Loucy (cell line): ENCODE measurements at regions not wholly inside any gene's neighbourhood (a gene's known extent, or its start where the extent isn't known, plus 50 kb on each side); places are given as distances from the start of the nearest gene placed in this dataset.

ENCODE experiments used
- H2AFZ ChIP-seq: fragments of 200-600 bp; sonication (generic); 2 replicates; pipeline ENCODE4 v1.6.0; 2016; ENCODE audit warnings: antibody characterized with exemption, mild to moderate bottlenecking, low read length, moderate library complexity
- H3F3A ChIP-seq: fragments of 200-600 bp; 2 replicates; pipeline ENCODE4 v1.6.0; 2016; ENCODE audit warnings: antibody characterized with exemption, low read depth, mild to moderate bottlenecking
- H3K27me3 ChIP-seq: fragments of 200-600 bp; sonication (generic); 2 replicates; pipeline ENCODE4 v1.6.1; 2014; ENCODE audit warnings: low read length, mild to moderate bottlenecking; ENCODE audit not compliant: insufficient read depth, poor library complexity, severe bottlenecking
- H3K36me3 ChIP-seq: fragments of 200-600 bp; sonication (generic); 2 replicates; pipeline ENCODE4 v1.6.1; 2016; ENCODE audit warnings: low read length; ENCODE audit not compliant: insufficient read depth
- H3K4me1 ChIP-seq: fragments of 200-600 bp; sonication (generic); 2 replicates; pipeline ENCODE4 v1.5.1; 2014; ENCODE audit warnings: low read length, mild to moderate bottlenecking; ENCODE audit not compliant: insufficient read depth, poor library complexity, severe bottlenecking
- H3K4me2 ChIP-seq: fragments of 200-600 bp; sonication (generic); 2 replicates; pipeline ENCODE4 v1.6.0; 2014; ENCODE audit warnings: antibody characterized with exemption, low read length, low read depth, mild to moderate bottlenecking; ENCODE audit not compliant: poor library complexity, severe bottlenecking
- H3K4me3 ChIP-seq: fragments of 200-600 bp; sonication (generic); 2 replicates; pipeline ENCODE4 v1.5.1; 2014; ENCODE audit warnings: low read length, mild to moderate bottlenecking, mixed read lengths; ENCODE audit not compliant: poor library complexity, severe bottlenecking
- H3K79me2 ChIP-seq: fragments of 200-600 bp; sonication (generic); 2 replicates; pipeline ENCODE4 v1.6.1; 2014; ENCODE audit warnings: low read length; ENCODE audit not compliant: insufficient read depth
- H3K9ac ChIP-seq: fragments of 200-600 bp; sonication (generic); 2 replicates; pipeline ENCODE4 v1.6.0; 2014; ENCODE audit warnings: mild to moderate bottlenecking, low read depth, low read length, moderate library complexity; ENCODE audit not compliant: poor library complexity, severe bottlenecking
- H3K9me2 ChIP-seq: fragments of 200-600 bp; sonication (generic); replicated peaks from 2 replicates; pipeline ENCODE4 v1.6.1; 2016; ENCODE audit warnings: low read depth, low read length, mixed read lengths
- H3K9me3 ChIP-seq: fragments of 200-600 bp; sonication (generic); 2 replicates; pipeline ENCODE4 v1.6.1; 2014; ENCODE audit warnings: mild to moderate bottlenecking, antibody characterized with exemption, low read length, low read depth; ENCODE audit not compliant: insufficient read depth
- H4K20me1 ChIP-seq: fragments of 200-600 bp; sonication (generic); 2 replicates; pipeline ENCODE4 v1.6.0; 2014; ENCODE audit warnings: antibody characterized with exemption, low read length, mild to moderate bottlenecking; ENCODE audit not compliant: insufficient read depth, poor library complexity, severe bottlenecking
- CTCF ChIP-seq: fragments of 200-600 bp; sonication (generic); conservative IDR thresholded peaks from 2 replicates; pipeline ENCODE4 v1.5.1; 2014; ENCODE audit warnings: mild to moderate bottlenecking, antibody characterized with exemption, low read length
- EZH2phosphoT487 ChIP-seq: fragments of 200-600 bp; IDR thresholded peaks from 2 replicates; pipeline ENCODE4 v1.6.1; 2018; ENCODE audit warnings: antibody characterized with exemption, mild to moderate bottlenecking, moderate library complexity, borderline replicate concordance

DNA sequence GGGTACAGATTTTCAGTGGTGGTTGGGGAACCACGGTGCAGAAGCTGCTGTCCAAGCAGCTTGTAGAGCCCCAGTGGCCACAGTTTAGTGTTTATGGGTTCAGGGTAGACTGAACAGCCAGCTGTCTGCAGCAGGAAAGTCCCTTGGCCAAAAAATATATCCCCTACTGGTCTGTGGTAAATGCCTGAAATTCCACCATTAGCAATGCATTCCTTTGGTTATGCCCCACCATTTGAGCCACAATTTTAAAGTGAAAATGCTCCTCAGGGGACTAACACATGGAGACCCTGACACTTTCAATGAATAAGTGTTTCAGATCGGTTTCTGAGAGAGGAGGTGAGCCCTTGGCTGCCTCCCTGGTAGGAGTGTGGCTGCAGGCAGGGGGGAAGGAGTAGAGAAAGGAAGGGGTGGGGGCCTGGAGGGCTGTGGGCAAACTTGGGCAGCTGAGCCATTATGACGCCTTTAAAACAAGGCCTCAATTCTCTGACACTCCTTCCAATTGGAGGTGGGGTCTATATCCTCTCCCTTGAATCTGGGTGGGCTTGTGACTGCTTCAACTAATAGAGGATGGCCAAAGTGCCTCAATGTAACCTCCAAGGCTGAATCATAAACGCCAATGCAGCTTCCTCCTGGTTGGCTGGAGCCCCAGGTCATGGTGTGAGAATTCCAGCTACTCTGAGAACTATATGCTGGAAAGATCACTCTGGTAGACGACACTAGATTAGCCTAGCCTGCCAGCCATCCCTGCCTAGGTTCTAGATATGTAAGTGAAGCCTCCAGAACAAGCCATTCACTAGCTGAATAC, 75.8 kb upstream of the ATP6AP2 start:
- no peak overlapping the region for H2AFZ ChIP-seq
- TF ChIP-seq EZH2phosphoT487, result no peak
- no peak for TF ChIP-seq CTCF
- H3K4me3 ChIP-seq, result no peak overlapping the region
- no peaks in the 10 kb centered on the region for H3K9me3 ChIP-seq
- H3F3A ChIP-seq, result no peaks in the 10 kb centered on the region
- H3K4me1 ChIP-seq, result no peaks in the 10 kb centered on the region
- H3K27me3 ChIP-seq, result no peaks in the 10 kb centered on the region
- no peak overlapping the region for H3K9ac ChIP-seq
- no peaks in the 10 kb centered on the region for H4K20me1 ChIP-seq
- H3K36me3 ChIP-seq, result no peaks in the 10 kb centered on the region
- H3K79me2 ChIP-seq, result no peaks in the 10 kb centered on the region
- H3K9me2 ChIP-seq, result no peaks in the 10 kb centered on the region
- no peak overlapping the region for H3K4me2 ChIP-seq

DNA sequence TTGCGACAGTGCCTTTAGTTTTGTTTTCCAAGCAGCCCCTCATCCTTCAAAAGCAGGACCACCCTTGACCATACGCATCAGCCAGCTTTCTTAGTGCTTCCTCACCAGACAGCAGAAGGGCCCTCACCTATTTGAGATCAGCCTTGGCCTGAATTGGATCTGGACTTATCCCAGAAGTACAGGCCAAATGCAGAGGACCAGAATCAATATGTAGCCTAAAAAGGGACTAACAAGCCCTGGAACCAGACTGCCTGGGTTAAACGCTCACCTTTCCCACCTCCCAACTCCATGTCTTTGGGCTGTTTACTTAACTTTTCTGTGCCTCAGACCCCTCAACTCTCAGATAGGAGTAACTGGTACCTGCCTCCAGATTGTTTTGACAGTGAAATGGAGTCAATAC, 77.7 kb upstream of the ATP6AP2 start:
- H3K27me3 ChIP-seq, result no peaks in the 10 kb centered on the region
- no peaks in the 10 kb centered on the region for H3K9me3 ChIP-seq
- no peak overlapping the region for H3K4me3 ChIP-seq
- no peaks in the 10 kb centered on the region for H3K79me2 ChIP-seq
- H2AFZ ChIP-seq, result no peak overlapping the region
- H3K9ac ChIP-seq, result no peak overlapping the region
- H3K36me3 ChIP-seq, result no peaks in the 10 kb centered on the region
- no peak for TF ChIP-seq CTCF
- no peak for TF ChIP-seq EZH2phosphoT487
- H4K20me1 ChIP-seq, result no peaks in the 10 kb centered on the region
- no peak overlapping the region for H3K4me2 ChIP-seq
- H3F3A ChIP-seq, result no peaks in the 10 kb centered on the region
- H3K9me2 ChIP-seq, result no peaks in the 10 kb centered on the region
- peaks cover 6% of the 10 kb centered on the region for H3K4me1 ChIP-seq

- no peak overlapping the region for H3K4me2 ChIP-seq
- no peaks in the 10 kb centered on the region for H4K20me1 ChIP-seq
- no peak overlapping the region for H2AFZ ChIP-seq
- no peaks in the 10 kb centered on the region for H3K27me3 ChIP-seq
- H3K9me3 ChIP-seq, result no peaks in the 10 kb centered on the region
- H3K4me3 ChIP-seq, result no peak overlapping the region
- TF ChIP-seq EZH2phosphoT487 (no peak), CTCF (no peak)
- no peaks in the 10 kb centered on the region for H3K79me2 ChIP-seq
- no peaks in the 10 kb centered on the region for H3K36me3 ChIP-seq
- H3K4me1 ChIP-seq, result peaks cover 10% of the 10 kb centered on the region
- H3K9me2 ChIP-seq, result no peaks in the 10 kb centered on the region
- no peak overlapping the region for H3K9ac ChIP-seq
- H3F3A ChIP-seq, result no peaks in the 10 kb centered on the region
Observed at GRCh38 chrX:40502688-40503087, 78.1 kb upstream of the ATP6AP2 start.
